ENCODE measurements at regions not wholly inside any gene's neighbourhood (a gene's known extent, or its start where the extent isn't known, plus 50 kb on each side); places are given as distances from the start of the nearest gene placed in this dataset.

DNA sequence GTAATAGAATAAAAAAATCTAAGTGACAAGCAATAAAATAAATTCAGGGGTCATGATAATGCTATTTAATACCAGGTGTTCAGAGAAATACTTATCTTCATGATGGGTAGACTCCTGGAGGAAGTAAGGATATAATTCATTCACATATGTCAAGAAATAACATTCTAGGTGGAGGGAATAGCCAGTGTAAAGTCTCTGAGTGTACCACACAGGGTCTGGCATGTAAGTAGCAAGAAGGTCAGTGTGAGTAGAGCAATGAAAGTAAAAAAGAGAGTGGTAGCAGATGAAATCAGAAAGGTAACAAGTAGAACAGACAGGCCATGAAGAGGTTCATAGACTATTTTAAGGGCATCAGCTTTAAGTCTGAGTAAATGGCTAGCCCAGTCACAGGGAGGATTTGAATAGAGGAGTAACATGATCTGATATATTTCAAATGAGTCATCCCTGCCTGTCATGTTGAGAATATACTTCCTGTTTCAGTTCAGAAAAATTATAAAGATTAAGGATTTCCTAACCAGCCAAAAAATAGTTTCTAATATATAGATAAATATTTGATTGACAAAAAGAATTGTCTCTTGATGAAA is 519.9 kb downstream of the C12orf50 start:
- TF ChIP-seq, protein P1, sequence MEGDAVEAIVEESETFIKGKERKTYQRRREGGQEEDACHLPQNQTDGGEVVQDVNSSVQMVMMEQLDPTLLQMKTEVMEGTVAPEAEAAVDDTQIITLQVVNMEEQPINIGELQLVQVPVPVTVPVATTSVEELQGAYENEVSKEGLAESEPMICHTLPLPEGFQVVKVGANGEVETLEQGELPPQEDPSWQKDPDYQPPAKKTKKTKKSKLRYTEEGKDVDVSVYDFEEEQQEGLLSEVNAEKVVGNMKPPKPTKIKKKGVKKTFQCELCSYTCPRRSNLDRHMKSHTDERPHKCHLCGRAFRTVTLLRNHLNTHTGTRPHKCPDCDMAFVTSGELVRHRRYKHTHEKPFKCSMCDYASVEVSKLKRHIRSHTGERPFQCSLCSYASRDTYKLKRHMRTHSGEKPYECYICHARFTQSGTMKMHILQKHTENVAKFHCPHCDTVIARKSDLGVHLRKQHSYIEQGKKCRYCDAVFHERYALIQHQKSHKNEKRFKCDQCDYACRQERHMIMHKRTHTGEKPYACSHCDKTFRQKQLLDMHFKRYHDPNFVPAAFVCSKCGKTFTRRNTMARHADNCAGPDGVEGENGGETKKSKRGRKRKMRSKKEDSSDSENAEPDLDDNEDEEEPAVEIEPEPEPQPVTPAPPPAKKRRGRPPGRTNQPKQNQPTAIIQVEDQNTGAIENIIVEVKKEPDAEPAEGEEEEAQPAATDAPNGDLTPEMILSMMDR (IDR thresholded peaks at IDR 0.05; ENCODE audit: low read length), result no peak
- TF ChIP-seq EZH2 (IDR thresholded peaks at IDR 0.05; ENCODE audit: borderline replicate concordance, low read length), result no peak

All from OCI-LY1 (cell line).